A673 (cell line): ENCODE measurements at regions not wholly inside any gene's neighbourhood (a gene's known extent, or its start where the extent isn't known, plus 50 kb on each side); places are given as distances from the start of the nearest gene placed in this dataset.

ENCODE experiments used
- BruUV-seq: library from RNA; stranded (reverse); fragments of 400-500 nt; replicated peaks from 2 replicates; lab custom pipeline; 2021; lab: Mats Ljungman, UMichigan
- CTCF ChIA-PET: fragments of 300-600 bp; sonication (Branson Sonifier 250); formaldehyde crosslinking; loops from one replicate; lab custom pipeline; 2022; ENCODE audit warnings: antibody characterized with exemption; lab: Charles Lee
- POLR2A ChIA-PET: fragments of 300-600 bp; sonication (Branson Sonifier 250); formaldehyde crosslinking; loops from one replicate; lab custom pipeline; 2022; ENCODE audit warnings: antibody characterized with exemption; ENCODE audit not compliant: low non-redundant PET; lab: Charles Lee
- DNase-seq: peaks from one replicate; pipeline ENCODE4 v3.0.0-alpha.2; 2015; ENCODE audit warnings: low spot score
- H3K27ac ChIP-seq: fragments of 200-600 bp; sonication (generic); 2 replicates; pipeline ENCODE4 v1.5.1; 2016; ENCODE audit warnings: mixed run types, low read depth, mild to moderate bottlenecking, mixed read lengths, antibody characterized with exemption, low read length; ENCODE audit not compliant: poor library complexity, severe bottlenecking
- H3K27me3 ChIP-seq: fragments of 200-600 bp; sonication (generic); replicated peaks from 2 replicates; pipeline ENCODE4 v1.6.1; 2017; ENCODE audit warnings: mixed run types, low read depth, mild to moderate bottlenecking, mixed read lengths, antibody characterized with exemption, low read length; ENCODE audit not compliant: insufficient read depth, poor library complexity
- H3K36me3 ChIP-seq: fragments of 200-600 bp; sonication (generic); 2 replicates; pipeline ENCODE4 v1.6.1; 2016; ENCODE audit warnings: mixed run types, mild to moderate bottlenecking, mixed read lengths, antibody characterized with exemption, low read length; ENCODE audit not compliant: insufficient read depth, poor library complexity, severe bottlenecking
- H3K4me1 ChIP-seq: fragments of 200-600 bp; sonication (generic); 2 replicates; pipeline ENCODE4 v1.6.1; 2017; ENCODE audit warnings: mixed run types, mild to moderate bottlenecking, mixed read lengths, antibody characterized with exemption, low read length; ENCODE audit not compliant: insufficient read depth, poor library complexity, severe bottlenecking
- H3K4me3 ChIP-seq: fragments of 200-600 bp; sonication (generic); 2 replicates; pipeline ENCODE4 v1.5.1; 2016; ENCODE audit warnings: low read depth, mixed run types, mild to moderate bottlenecking, mixed read lengths, low read length; ENCODE audit not compliant: poor library complexity, severe bottlenecking
- H3K9me3 ChIP-seq: fragments of 200-600 bp; sonication (generic); 2 replicates; pipeline ENCODE4 v1.6.1; 2016; ENCODE audit warnings: mixed run types, low read depth, mild to moderate bottlenecking, mixed read lengths, antibody characterized with exemption, low read length; ENCODE audit not compliant: poor library complexity, severe bottlenecking
- EZH2 ChIP-seq: fragments of 200-600 bp; sonication (generic); IDR thresholded peaks from 2 replicates; pipeline ENCODE4 v1.6.1; 2017; ENCODE audit warnings: borderline replicate concordance, low read depth, mild to moderate bottlenecking, mixed read lengths, antibody characterized with exemption, low read length; ENCODE audit not compliant: poor library complexity, severe bottlenecking
- intact Hi-C: fragments of 100-400 bp; cut with micrococcal nuclease; formaldehyde crosslinking; loops from one replicate; pipeline ENCODE4 v1.10.0; 2022; ENCODE audit not compliant: unreplicated experiment
- TF ChIP-seq, protein P1 (sequence below): fragments of 300-800, 200-600 bp; sonication (generic); conservative IDR thresholded peaks from 2 replicates; pipeline ENCODE4 v1.5.1; 2017; ENCODE audit warnings: low read depth, mild to moderate bottlenecking, antibody characterized with exemption, low read length, moderate library complexity, mixed read lengths

DNA sequence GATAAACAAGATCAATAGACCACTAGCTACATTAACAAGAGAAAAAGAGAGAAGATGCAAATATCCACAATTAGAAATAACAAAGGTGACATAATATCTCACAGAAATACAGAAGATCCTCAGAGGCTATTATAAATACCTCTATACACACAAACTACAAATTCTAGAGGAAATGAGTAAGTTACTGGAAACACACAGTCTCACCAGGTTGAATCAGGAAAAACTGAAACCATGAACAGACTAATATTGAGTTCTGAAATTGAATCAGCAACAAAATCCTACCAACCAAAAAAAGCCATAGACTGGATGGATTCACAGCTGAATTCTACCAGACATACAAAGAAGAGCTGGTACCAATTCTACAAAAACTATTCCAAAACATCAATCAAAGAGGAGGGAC lies 211.8 kb upstream of the CPEB2 start:
- Histone ChIP-seq H3K4me3 (no peak overlapping the region), H3K9me3 (peaks cover 7% of the 10 kb centered on the region), H3K36me3 (no peaks in the 10 kb centered on the region), H3K27me3 (no peaks in the 10 kb centered on the region), H3K4me1 (no peaks in the 10 kb centered on the region), H3K27ac (no peak overlapping the region)
- intact Hi-C loops = no loop called here
- no peak for DNase-seq
- ChIA-PET CTCF (no interaction called here), POLR2A (no interaction called here)
- no TSS peak for BruUV-seq
- TF ChIP-seq, protein P1, sequence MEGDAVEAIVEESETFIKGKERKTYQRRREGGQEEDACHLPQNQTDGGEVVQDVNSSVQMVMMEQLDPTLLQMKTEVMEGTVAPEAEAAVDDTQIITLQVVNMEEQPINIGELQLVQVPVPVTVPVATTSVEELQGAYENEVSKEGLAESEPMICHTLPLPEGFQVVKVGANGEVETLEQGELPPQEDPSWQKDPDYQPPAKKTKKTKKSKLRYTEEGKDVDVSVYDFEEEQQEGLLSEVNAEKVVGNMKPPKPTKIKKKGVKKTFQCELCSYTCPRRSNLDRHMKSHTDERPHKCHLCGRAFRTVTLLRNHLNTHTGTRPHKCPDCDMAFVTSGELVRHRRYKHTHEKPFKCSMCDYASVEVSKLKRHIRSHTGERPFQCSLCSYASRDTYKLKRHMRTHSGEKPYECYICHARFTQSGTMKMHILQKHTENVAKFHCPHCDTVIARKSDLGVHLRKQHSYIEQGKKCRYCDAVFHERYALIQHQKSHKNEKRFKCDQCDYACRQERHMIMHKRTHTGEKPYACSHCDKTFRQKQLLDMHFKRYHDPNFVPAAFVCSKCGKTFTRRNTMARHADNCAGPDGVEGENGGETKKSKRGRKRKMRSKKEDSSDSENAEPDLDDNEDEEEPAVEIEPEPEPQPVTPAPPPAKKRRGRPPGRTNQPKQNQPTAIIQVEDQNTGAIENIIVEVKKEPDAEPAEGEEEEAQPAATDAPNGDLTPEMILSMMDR = no peak
- TF ChIP-seq EZH2 = no peak

DNA sequence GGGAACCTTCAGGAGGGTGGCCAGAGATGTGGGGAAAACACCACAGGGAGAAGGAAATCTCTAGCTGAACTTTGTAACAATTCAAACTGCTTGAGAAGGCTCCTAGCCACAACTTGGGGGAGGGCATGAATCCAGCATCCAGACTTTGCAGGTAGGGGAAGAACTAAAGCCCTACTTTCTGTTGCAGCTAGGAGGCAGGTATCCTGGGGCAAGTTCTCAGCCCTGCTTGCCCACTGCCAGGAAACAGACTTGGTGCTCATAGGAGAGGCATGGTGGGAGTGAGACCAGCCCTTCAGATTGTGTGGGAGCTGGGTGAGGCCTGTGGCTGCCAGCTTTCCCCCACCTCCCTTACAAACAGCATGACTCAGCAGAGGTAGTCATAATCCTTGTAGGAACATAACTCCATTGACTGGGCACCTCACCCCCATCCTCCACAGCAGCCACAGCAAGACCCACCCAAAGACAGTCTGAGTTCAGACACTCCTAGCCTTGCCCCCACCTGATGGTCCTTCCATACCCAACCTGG lies 209.5 kb upstream of the CPEB2 start:
- no peak overlapping the region for H3K27ac ChIP-seq
- peaks cover 7% of the 10 kb centered on the region for H3K9me3 ChIP-seq
- ChIA-PET POLR2A (no interaction called here), CTCF (no interaction called here)
- no peak overlapping the region for H3K4me3 ChIP-seq
- no TSS peak for BruUV-seq
- H3K36me3 ChIP-seq = no peaks in the 10 kb centered on the region
- no peak for TF ChIP-seq EZH2
- TF ChIP-seq, protein P1 = no peak
- DNase-seq = no peak
- H3K4me1 ChIP-seq = no peaks in the 10 kb centered on the region
- no peaks in the 10 kb centered on the region for H3K27me3 ChIP-seq
- intact Hi-C loops = no loop called here

DNA sequence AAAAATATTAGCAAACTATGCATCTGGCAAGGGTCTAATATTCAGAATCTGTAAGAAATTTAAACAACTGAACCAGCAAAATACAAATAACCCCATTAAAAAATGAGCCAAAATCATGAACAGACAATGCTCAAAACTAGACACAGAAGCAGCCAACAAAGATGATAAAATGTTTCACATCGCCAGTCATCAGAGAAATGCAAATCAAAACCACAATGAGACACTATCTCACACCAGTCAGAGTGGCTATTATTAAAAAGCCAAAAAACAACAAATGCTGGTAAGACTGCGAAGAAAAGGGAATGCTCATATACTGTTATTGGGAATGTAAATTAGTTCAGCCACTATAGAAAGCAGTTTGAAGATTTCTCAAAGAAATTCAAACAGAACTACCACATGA lies 201.3 kb upstream of the CPEB2 start:
- CTCF ChIA-PET = no interaction called here
- H3K9me3 ChIP-seq = peaks cover 9% of the 10 kb centered on the region
- H3K27ac ChIP-seq = no peak overlapping the region
- H3K27me3 ChIP-seq = no peaks in the 10 kb centered on the region
- no peak overlapping the region for H3K4me3 ChIP-seq
- POLR2A ChIA-PET = no interaction called here
- BruUV-seq = no TSS peak
- no peak for DNase-seq
- no peak for TF ChIP-seq EZH2
- TF ChIP-seq, protein P1 = no peak
- no peaks in the 10 kb centered on the region for H3K36me3 ChIP-seq
- no peaks in the 10 kb centered on the region for H3K4me1 ChIP-seq
- intact Hi-C loops = no loop called here
